Stimulated activated CD4-positive, alpha-beta T cell treated with anti-CD3 and anti-CD28 coated beads, Interleukin-4, amount 100 ng/mL, for 48 hours (primary cell): ENCODE measurements at regions not wholly inside any gene's neighbourhood (a gene's known extent, or its start where the extent isn't known, plus 50 kb on each side); places are given as distances from the start of the nearest gene placed in this dataset.
"Not testable (repeated sequence)": the region's sequence is repeated elsewhere in the genome, so short reads cannot be mapped to it uniquely, and the experiment has no call there.

Experiments used
- DNase-seq, 2 donors: peaks; one replicate each; pipeline ENCODE4 v3.0.0-alpha.2; 2020; ENCODE audit warnings: low read depth in 2 of 2

DNA sequence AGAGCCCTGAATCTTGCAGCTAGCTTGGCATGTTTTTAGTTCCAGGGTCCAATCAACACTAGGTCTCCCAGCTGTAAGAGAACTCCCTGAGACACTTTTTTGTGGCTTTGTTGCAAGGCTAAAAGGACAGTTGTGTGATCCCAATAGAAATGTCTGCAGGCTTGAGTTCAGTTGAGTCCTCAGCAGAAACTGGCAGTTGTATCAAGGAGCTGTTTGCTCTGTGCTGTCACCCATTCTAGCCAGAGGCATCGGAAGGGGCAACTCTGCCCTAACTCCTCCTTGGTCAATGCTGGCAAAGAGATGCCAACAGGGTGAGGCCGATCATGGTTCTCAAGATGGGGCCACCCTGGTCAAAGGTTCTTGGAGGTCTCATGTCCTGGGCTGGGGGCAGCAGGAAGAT, 224.1 kb downstream of the BUB3 start:
- DNase-seq: no peak

- no peak for DNase-seq
Measured at GRCh38 chr10:123379156-123379555, 225.0 kb downstream of the BUB3 start.

- no peak for DNase-seq
Measured at GRCh38 chr10:123380491-123381085, 226.4 kb downstream of the BUB3 start.

GRCh38 chr10:123381224-123381623, 227.0 kb downstream of the BUB3 start:
- no peak for DNase-seq

DNA sequence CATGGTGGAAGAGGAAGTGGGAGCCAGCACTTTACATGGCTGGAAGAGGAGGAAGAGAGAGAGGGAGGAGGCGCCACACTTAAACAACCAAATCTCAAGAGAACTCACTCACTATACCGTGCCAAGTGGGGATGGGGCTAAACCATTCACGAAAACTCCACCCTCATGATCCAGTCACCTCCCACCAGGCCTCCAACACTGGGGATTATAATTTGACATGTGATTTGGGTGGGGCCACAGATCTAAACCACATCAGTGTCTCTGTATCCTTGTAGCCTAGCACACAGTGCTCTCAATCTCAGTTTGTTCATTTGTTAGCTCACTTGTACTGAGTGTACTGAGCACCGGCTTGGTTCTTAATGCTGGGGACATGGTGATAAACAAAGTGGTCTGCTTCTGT, 228.3 kb downstream of the BUB3 start:
- DNase-seq: no peak

DNA sequence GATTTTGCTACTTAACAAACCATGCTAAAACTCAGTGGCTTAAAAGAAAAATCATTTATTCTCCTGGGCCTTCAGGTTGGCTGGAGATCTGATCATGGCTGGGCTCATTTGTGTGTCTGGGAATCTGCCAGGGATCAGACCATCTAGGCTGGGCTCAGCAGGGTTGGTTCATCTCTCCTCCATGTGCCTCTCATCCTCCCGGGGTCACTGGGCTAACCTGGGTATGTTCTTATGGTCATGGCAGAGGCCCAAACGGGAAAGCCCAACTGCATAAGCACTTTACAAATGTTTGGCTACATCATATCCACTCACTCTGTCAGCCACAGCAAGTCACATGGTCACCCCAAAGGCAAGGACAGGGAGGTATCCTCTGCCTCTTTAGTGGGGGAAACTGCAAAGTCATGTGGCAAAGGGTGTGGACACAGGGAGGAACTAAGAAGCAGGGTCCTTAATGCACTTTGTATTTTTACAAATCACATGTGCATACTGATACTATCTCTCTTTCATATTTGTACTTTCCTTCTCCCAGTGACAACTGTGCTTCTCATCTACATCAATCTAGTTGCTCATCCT, 231.4 kb downstream of the BUB3 start:
- no peak for DNase-seq

DNA sequence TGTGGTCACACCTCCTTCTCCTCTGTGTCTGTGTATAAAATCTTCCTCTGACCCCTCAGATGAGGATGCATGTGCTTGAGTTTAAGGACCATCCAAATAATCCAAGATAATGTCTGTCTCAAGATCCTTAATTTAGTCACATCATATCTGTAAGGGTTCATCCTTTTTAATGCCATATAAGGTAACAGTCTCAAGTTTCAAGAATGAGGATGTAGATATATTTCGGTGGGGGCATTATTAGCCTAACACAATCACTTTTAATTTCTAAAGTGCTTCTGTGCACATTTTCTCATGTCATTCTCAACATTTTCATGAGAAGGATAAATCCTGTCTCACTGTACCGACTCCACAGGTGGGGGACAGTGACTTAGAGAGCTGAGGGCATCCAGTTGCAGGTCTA, 235.3 kb downstream of the BUB3 start:
- no peak for DNase-seq

- DNase-seq: no peak
Measured at GRCh38 chr10:123390332-123390731, 236.1 kb downstream of the BUB3 start.

DNA sequence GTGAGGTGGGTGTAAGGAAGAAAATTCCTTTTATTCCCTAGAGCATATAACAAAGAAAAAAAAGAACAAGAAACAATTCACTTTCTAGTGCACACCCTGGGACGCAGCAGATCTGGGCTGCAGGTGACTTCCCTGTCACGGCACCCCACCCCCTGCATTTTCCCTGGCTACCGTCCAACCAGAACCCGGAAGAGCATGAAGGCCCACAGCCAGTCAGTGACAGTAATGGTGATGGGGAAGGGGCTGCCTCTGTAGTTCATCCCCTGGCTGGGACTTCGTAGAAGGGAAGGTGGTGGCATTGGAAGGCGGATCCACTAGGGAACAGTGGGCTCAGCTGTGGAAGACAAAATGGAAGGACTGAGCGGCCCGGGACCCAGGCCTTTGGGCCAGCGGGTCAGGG, 236.7 kb downstream of the BUB3 start:
- DNase-seq: no peak

- no peak for DNase-seq
Measured at GRCh38 chr10:123391275-123392028, 237.2 kb downstream of the BUB3 start.

DNA sequence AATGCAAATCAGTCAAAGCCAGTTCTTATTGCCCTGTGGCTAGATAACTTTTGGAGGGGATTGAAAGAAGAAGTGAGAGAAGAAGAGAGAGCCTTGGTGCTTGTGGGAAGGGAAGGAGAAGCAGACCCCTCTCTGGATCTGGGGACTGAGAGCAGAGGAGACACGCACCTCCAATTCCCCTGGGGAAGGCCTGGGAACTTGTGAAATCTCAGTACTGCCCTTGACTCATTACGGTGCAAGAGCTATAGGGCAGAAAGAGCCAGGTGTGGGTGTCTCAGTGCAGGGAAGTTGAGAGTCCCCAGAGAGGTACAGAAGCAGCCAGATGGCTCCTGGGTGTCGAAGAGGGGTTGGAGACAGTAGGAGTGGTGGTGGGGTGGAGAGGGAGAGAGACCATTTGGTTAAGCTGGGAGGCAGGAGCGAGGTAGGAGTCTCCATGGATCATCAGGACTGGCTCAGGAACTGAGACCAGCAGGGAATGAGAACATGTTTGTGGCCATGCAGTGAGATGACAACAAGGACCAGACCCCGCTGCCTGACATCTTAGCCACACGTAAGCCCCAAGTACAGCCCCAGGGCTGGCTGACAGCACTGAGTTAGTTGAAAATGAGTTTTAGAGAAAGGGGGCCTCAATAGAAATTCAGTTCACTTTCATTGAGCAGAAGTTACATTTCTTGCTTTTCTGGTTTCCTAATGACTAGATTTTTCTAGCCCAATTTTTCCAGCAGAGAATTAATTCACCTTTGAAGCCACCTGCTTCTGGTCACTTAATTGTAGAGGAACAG, 238.2 kb downstream of the BUB3 start:
- DNase-seq: no peak

- no peak for DNase-seq
Measured at GRCh38 chr10:123393170-123393569, 239.0 kb downstream of the BUB3 start.

DNA sequence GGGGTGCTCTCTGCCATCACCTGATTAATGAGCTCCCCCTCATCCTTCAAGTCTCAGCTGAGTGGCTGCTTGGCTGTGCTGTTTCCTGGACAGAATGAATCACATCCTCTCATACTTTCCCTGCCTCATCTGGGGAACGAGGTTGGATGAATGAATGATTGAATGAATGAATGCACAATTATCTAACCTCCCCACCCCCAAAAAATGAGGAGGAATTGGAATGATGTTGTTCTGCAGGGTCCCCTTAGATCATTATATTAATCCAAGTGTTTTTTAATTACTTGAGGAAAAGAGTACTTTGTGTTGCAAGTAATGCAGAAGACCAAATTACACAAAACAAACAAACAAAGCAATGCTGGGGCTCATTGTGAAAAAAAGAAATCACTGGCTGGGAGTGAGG, 240.2 kb downstream of the BUB3 start:
- no peak for DNase-seq

GRCh38 chr10:123395234-123395633, 241.0 kb downstream of the BUB3 start:
- DNase-seq: not testable (repeated sequence)

- no peak for DNase-seq
Measured at GRCh38 chr10:123395906-123396305, 241.7 kb downstream of the BUB3 start.

DNA sequence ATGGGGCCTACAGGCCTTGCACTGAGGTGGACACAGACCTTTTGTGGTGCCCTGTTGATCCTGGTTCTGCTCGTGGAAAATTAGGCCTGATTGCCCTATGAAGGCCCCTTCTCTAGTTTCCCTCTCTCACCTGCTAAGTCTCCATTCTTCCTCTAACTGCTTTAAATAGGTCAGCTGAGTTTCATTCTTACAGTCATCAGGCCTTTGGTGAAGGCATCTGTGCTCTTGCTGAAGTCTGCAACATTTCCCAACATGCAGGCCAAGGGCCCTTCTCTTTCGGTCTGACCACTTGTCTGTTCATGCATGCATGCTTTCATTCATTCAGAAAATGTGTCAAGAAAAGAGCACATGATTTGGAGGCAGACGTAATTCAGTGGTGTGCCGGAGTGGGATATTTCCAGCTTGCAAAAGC, 244.0 kb downstream of the BUB3 start:
- no peak for DNase-seq

- no peak for DNase-seq
Measured at GRCh38 chr10:123398756-123399155, 244.6 kb downstream of the BUB3 start.

GRCh38 chr10:123399276-123399839, 245.2 kb downstream of the BUB3 start:
- no peak for DNase-seq

DNA sequence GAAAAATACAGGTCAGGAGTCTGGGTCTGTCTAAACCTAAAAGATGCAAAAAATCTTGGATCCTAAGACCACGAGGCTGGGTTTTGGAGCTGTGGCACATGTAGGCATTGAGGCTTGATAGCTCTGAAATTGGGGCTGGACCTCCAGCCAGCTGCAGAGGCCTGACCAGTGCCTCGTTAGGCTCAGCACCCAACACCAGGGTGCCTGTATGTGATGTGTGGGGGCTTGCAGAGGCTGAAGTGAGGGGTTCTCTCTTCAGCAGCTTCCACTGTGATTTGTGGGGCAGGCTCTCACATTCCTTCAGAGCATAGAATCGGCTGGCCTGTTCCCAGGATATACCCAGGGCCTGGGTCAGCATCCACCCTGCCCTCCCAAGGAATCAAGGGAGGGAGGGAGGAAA, 247.8 kb downstream of the BUB3 start:
- DNase-seq: no peak

GRCh38 chr10:123402656-123403055, 248.5 kb downstream of the BUB3 start:
- no peak for DNase-seq

GRCh38 chr10:123404357-123404756, 250.2 kb downstream of the BUB3 start:
- no peak for DNase-seq

GRCh38 chr10:123408660-123409059, 254.5 kb downstream of the BUB3 start:
- DNase-seq: no peak
